ENCODE measurements at regions not wholly inside any gene's neighbourhood (a gene's known extent, or its start where the extent isn't known, plus 50 kb on each side); places are given as distances from the start of the nearest gene placed in this dataset.

- TF ChIP-seq GABPA (IDR thresholded peaks at IDR 0.05; ENCODE audit: low read depth) (no peak), CTCF (IDR thresholded peaks at IDR 0.05; ENCODE audit: insufficient read depth, low read length) (no peak), POLR2AphosphoS5 (IDR thresholded peaks at IDR 0.05; ENCODE audit: low read depth) (no peak), REST (IDR thresholded peaks at IDR 0.05; ENCODE audit: insufficient replicate concordance, low read depth) (no peak), SPI1 (IDR thresholded peaks at IDR 0.05; ENCODE audit: borderline replicate concordance, low read depth) (no peak)
Measured at GRCh38 chr5:159549046-159549445, 218.8 kb upstream of the IL12B start.
